22Rv1 (cell line): ENCODE measurements at regions not wholly inside any gene's neighbourhood (a gene's known extent, or its start where the extent isn't known, plus 50 kb on each side); places are given as distances from the start of the nearest gene placed in this dataset.

ENCODE experiments used
- H3K27ac ChIP-seq: fragments of 450-650 bp; 2 replicates; pipeline ENCODE4 v1.5.1; 2017
- CTCF ChIP-seq: fragments of 450-650 bp; IDR thresholded peaks from 2 replicates; pipeline ENCODE4 v1.5.1; 2017; ENCODE audit warnings: mild to moderate bottlenecking
- ZFX ChIP-seq: fragments of 450-650 bp; IDR thresholded peaks from 2 replicates; pipeline ENCODE4 v1.6.1; 2017; ENCODE audit warnings: antibody characterized with exemption, borderline replicate concordance

- no peak overlapping the region for H3K27ac ChIP-seq
- TF ChIP-seq ZFX (no peak), CTCF (no peak)
Measured at GRCh38 chr3:34264337-34265041, 466.1 kb downstream of the PDCD6IP start.

DNA sequence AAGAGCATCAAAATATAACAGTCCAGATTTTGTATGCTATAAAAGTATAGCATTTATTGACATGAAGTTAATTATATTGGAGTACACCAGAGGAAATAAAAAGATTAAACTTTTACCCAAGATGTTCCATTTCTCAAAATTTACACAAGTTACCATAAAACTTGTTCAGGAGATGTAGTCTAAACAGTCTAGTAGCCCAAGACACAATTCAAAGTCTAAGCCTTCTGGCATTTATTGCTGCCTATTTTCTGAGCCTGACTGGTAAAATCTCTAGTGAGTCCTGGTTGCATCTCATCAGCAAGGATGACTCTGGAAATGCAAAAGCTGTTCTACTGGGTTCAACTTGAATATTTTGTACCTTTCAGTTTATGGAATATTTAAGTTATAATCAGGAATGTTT lies 468.7 kb downstream of the PDCD6IP start:
- TF ChIP-seq CTCF, result no peak
- no peak for TF ChIP-seq ZFX
- H3K27ac ChIP-seq, result no peak overlapping the region

DNA sequence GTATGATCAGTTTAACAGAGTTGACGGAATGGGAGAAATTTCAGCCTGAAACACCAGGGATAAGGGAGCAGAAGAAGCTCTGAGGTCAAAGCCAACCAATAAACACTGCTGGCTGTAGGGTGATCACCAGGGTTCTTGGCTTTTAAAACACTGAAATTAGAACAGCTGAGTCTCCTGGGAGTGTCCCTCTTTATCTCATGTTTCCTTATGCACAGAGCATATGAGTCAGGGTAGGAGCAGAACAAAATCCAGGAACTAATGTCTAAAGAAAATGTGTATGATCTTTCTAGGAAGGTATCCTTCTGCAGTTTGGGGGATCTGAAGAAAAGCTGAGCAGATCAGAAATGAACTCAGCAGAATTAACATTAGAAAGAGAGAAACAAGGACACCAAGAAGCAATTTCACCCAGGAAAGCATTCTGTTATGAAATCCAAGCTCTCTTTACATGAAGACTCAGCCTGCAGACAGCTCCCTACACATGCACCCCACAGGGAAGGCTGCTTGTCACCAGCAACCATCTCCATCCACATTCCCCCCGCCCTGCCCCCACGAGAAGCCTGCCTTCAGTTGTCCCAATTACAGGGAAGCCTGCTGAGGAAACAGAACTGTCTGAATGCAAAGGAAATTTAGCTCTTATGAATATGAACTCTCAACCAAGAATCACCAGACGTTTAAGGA lies 469.7 kb downstream of the PDCD6IP start:
- no peak overlapping the region for H3K27ac ChIP-seq
- TF ChIP-seq ZFX, result no peak
- no peak for TF ChIP-seq CTCF

- no peak overlapping the region for H3K27ac ChIP-seq
- TF ChIP-seq CTCF, result no peak
- no peak for TF ChIP-seq ZFX
Measured at GRCh38 chr3:34275811-34276210, 477.4 kb downstream of the PDCD6IP start.

GRCh38 chr3:34276342-34276741 lies 477.9 kb downstream of the PDCD6IP start:
- H3K27ac ChIP-seq, result no peak overlapping the region
- no peak for TF ChIP-seq CTCF
- no peak for TF ChIP-seq ZFX

GRCh38 chr3:34277110-34277509 lies 478.7 kb downstream of the PDCD6IP start:
- TF ChIP-seq CTCF, result no peak
- no peak for TF ChIP-seq ZFX
- no peak overlapping the region for H3K27ac ChIP-seq

- H3K27ac ChIP-seq, result no peak overlapping the region
- no peak for TF ChIP-seq ZFX
- no peak for TF ChIP-seq CTCF
Measured at GRCh38 chr3:34279901-34280300, 481.5 kb downstream of the PDCD6IP start.
